Testis (tissue), 2 donors: ENCODE measurements at regions not wholly inside any gene's neighbourhood (a gene's known extent, or its start where the extent isn't known, plus 50 kb on each side); places are given as distances from the start of the nearest gene placed in this dataset.
A peak's percentile ranks its signal among the peaks of the same experiment; 100 is the strongest.

Experiments used
- DNase-seq: peaks from one replicate; pipeline ENCODE4 v3.0.0-alpha.2; 2019
- H3K27ac ChIP-seq, 2 donors: fragments of 200-600 bp; sonication (generic); one replicate each; pipeline ENCODE4 v1.5.1; 2019
- H3K27me3 ChIP-seq: fragments of 200-600 bp; sonication (generic); one replicate; pipeline ENCODE4 v1.5.1; 2019
- H3K36me3 ChIP-seq: fragments of 200-600 bp; sonication (generic); one replicate; pipeline ENCODE4 v1.5.1; 2017; ENCODE audit warnings: low read depth; ENCODE audit errors: missing control alignments
- H3K4me1 ChIP-seq: fragments of 200-600 bp; sonication (generic); one replicate; pipeline ENCODE4 v1.5.1; 2019
- H3K4me3 ChIP-seq, 2 donors: fragments of 200-600 bp; sonication (generic); one replicate each; pipeline ENCODE4 v1.5.1; 2017 to 2019
- H3K9me3 ChIP-seq: fragments of 200-600 bp; sonication (generic); one replicate; pipeline ENCODE4 v1.5.1; 2017
- CTCF ChIP-seq, 3 experiments: fragments of 450-650 bp in 2 of 3; fragments of 200-600 bp in 1 of 3; sonication (generic) in 1 of 3; IDR thresholded peaks; one replicate each; pipeline ENCODE4 v1.5.1; 2016 to 2019; ENCODE audit warnings: antibody characterized with exemption in 3 of 3, mild to moderate bottlenecking in 2 of 3, moderate library complexity in 1 of 3
- POLR2A ChIP-seq: fragments of 450-650 bp; IDR thresholded peaks from one replicate; pipeline ENCODE4 v1.6.1; 2017; ENCODE audit warnings: antibody characterized with exemption, mild to moderate bottlenecking, moderate library complexity
- WGBS, 2 donors: methylation state at CpG; one replicate each; pipeline ENCODE4 v1.1.5; 2018; 5-methylcytosine and 5-hydroxymethylcytosine counted together
- intact Hi-C: fragments of 100-400 bp; cut with DNase I; formaldehyde crosslinking; loops from one replicate; pipeline ENCODE4 v1.15.1; 2023; ENCODE audit warnings: low total_unique reads

GRCh38 chr3:59608356-59608755 lies 558.5 kb upstream of the CFAP20DC start:
- Histone ChIP-seq H3K4me1 (no peaks in the 10 kb centered on the region), H3K27ac (no peak overlapping the region), H3K4me3 (no peak overlapping the region), H3K27me3 (no peaks in the 10 kb centered on the region), H3K9me3 (no peaks in the 10 kb centered on the region), H3K36me3 (no peaks in the 10 kb centered on the region)
- no peak for DNase-seq
- intact Hi-C loops = no loop called here
- 93 to 94% methylated on average over 6 of the region's 6 CpGs for WGBS, 2 donors
- TF ChIP-seq CTCF (IDR thresholded peaks at IDR 0.05) (no peak), POLR2A (no peak)

DNA sequence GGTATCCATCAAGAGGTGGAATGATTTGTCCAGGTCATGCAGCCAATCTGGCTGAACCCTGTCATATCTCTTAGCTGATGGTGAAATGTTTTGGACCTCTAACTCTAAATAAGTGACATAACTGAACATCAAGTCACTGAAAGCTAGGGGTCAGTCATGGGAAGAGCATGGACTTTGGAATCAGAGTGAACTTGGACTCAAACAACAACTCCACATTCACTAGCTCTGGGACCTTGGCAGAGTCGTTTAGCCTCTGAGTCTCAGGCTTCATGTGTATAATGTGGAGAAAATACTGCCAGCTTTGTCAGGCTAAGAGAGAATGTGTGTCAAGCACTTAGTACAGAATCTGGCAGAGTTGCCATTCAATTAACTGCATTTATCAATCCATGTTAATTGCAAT lies 557.8 kb upstream of the CFAP20DC start:
- 33 to 38% methylated on average over 1 of the region's 1 CpG for WGBS, 2 donors
- Histone ChIP-seq H3K36me3 (no peaks in the 10 kb centered on the region), H3K27me3 (no peaks in the 10 kb centered on the region), H3K9me3 (no peaks in the 10 kb centered on the region), H3K4me1 (no peaks in the 10 kb centered on the region), H3K27ac (no peak overlapping the region), H3K4me3 (no peak overlapping the region)
- TF ChIP-seq POLR2A = no peak
- peak in 2 of 3 experiments; percentile 11 to 27 for TF ChIP-seq CTCF (IDR thresholded peaks at IDR 0.05)
- no peak for DNase-seq
- intact Hi-C loops = no loop called here

GRCh38 chr3:59606638-59607266 lies 556.9 kb upstream of the CFAP20DC start:
- TF ChIP-seq CTCF (IDR thresholded peaks at IDR 0.05) (no peak), POLR2A (no peak)
- intact Hi-C loops = no loop called here
- WGBS, 2 donors = 51 to 66% methylated on average over 4 of the region's 4 CpGs

DNA sequence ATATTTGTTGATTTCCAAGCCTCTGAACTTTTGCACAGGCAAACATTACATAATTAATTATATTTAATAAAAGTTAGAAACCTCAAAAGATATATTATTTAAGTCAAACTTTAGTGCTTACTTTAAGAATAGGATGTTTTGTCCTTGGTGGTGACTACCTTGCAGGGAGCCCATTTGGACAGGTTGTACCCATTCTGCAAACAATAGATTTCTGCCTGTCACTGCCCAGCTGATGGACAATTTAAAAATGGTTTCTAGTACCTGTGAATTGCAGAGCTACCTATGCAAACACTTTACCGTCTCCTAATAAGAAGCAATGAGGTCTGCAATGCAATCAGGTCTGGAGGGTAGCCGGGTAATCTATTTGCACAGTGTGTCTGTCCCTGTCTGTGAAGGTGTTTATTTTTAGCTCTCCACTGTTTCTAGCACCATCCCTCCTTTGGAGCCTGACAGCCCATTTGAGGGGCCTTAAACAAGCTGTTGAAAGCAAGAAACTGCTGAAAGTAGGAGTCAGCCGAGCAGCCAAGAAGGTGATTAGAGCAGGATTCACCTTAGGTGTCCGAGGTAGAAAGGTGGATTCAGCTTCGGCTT lies 556.2 kb upstream of the CFAP20DC start:
- intact Hi-C loops = no loop called here

More at GRCh38 chr3:59606638-59607266, 556.9 kb upstream of the CFAP20DC start:
- H3K27ac ChIP-seq = no peak overlapping the region
- H3K27me3 ChIP-seq = no peaks in the 10 kb centered on the region
- no peaks in the 10 kb centered on the region for H3K4me1 ChIP-seq
- no peak for DNase-seq
- no peak overlapping the region for H3K4me3 ChIP-seq
- no peaks in the 10 kb centered on the region for H3K9me3 ChIP-seq
- no peaks in the 10 kb centered on the region for H3K36me3 ChIP-seq

More for the DNA sequence above, 556.2 kb upstream of the CFAP20DC start:
- no peaks in the 10 kb centered on the region for H3K4me1 ChIP-seq
- 94% methylated on average over 5 of the region's 5 CpGs for WGBS, 2 donors
- DNase-seq = no peak
- no peaks in the 10 kb centered on the region for H3K9me3 ChIP-seq
- no peak overlapping the region for H3K4me3 ChIP-seq
- H3K27ac ChIP-seq = no peak overlapping the region
- H3K27me3 ChIP-seq = no peaks in the 10 kb centered on the region
- H3K36me3 ChIP-seq = no peaks in the 10 kb centered on the region
- TF ChIP-seq CTCF (IDR thresholded peaks at IDR 0.05) = no peak
- no peak for TF ChIP-seq POLR2A
